HG02623 (cell line): ENCODE measurements at regions not wholly inside any gene's neighbourhood (a gene's known extent, or its start where the extent isn't known, plus 50 kb on each side); places are given as distances from the start of the nearest gene placed in this dataset.
"Not testable (repeated sequence)": the region's sequence is repeated elsewhere in the genome, so short reads cannot be mapped to it uniquely, and the experiment has no call there.

Source experiments
- ATAC-seq: cut with Tn5 transposase; IDR thresholded peaks from one replicate; pipeline ENCODE4 v1.9.1; 2021; ENCODE audit warnings: moderate library complexity; ENCODE audit not compliant: unreplicated experiment

- ATAC-seq, result not testable (repeated sequence)
Measured at GRCh38 chr16:18263046-18263445, 73.5 kb downstream of the NPIPA8 start.

DNA sequence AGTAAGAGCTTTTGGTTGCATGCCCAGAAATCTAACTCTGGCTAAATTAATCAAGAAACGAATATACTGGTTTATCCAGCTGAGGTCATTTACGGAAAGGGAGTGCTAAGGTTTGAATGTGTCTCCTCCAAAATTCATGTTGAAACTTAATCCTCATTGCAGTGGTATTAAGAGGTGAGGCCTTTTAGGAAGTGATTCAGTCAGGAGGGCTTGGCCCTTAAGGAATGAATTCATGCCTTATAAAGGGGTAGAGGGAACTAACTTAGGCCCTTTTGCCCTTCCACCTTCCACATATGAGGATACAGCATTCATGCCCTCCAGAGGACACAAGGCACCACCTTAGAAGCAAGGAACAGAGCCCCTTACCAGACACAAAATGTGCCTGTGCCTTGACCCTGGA lies 74.7 kb downstream of the NPIPA8 start:
- not testable (repeated sequence) for ATAC-seq

DNA sequence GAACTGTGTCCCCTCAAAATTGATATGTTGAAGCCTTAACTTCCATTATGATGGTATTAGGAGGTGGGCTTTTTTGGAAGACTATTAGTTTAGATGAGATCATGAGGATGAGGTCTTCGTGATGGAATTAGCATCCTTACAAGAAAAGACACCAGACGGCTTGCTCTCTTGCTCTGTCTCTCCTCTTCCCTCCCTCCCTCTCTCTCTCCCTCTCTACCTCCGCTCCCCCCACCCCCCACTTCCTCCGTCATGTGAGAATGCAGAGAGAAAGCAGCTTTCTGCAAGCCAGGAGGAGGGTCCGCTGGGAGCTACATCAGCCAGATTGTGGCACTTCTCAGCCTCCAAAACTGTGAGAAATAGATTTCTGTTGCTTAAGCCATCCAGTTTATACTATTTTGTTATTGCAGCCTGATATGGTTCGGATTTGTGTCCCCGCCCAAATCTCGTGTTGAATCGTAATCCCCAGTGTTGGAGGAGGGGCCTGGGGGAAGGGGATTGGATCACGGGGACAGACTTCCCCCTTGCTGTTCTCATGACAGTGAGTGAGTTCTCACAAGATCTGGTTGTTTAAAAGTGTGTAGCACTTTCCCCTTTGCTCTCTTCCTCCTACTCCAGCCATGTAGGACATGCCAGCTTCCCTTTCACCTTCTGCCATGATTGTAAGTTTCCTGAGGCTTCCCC lies 76.9 kb downstream of the NPIPA8 start:
- not testable (repeated sequence) for ATAC-seq

GRCh38 chr16:18252943-18253342 lies 83.6 kb downstream of the NPIPA8 start:
- not testable (repeated sequence) for ATAC-seq

DNA sequence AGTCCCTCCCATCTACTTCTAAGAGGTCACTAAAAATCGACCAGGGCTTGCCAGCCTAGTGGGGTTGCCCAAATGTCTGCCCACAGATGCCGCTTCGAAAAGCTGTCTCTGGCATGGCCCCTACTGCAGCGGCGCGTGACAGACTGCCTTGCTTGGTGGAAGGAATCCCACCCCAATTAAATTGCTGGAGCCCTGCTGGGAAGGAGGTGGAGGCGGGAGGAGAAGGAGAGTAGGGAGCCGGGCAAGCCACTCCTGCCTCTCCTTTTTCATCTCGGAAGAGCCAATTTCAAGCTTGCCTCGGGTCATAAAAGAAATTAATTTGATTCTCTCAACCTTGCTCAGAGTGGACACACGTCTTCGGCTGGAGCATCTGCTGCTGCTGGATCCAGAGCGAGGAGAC lies 106.0 kb downstream of the NPIPA8 start:
- not testable (repeated sequence) for ATAC-seq

DNA sequence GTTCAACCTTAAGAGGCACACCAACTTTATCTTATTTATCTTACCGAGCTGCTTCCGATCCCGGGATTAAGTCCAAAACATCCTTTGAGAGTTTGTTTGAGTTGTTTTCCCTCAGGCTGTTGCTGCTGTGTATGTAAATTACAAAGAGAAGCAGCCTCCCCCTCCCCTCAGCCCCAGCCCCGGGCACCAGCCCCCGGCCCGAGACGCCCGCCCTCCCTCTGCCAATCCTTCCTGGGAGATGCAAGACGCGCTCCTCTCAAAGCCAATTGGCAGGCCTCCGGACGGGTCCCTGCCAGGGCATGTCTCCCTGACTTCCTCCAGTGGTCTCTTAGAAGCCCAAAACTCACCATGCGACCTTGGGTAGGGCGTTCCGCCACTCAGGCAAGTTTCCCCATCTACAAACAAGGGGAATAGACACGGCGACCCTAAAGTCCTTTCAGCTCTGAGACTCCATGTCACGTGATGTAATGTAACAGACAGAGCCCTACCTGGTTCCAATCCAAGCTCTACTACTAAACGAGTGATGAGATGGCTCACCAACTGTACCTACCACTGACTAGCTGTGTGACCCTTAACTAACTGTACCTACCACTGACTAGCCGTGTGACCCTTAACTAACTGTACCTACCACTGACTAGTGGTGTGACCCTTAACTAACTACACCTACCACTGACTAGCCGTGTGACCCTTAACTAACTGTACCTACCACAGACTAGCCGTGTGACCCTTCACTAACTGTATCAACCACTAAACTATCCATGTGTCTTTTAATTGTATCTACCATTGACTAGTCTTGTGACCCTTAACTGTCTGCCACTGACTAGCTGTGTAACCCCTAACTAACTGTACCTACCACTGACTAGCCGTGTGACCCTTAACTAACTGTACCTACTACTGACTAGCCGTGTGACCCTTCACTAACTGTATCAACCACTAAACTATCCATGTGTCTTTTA lies 114.2 kb downstream of the NPIPA8 start:
- ATAC-seq, result not testable (repeated sequence)

DNA sequence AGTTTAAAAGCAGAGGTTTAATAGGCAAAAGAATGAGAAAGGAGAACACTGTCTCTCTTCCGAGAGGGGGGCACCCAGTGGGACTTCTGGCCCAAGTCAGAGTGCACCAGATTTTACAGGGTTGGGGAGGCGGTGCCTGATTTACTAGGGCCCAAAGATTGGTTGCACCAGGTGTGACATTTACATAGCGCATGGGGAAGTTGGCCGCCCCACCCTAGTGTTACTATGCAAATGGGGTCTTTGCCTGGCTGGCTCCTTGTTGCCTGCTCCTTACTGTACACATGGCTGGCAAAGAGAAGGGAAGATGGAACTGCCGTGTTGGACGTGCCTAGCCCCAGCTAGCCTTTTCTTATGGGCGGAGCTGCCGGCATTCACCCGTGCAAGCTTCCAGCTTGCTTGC lies 118.8 kb downstream of the NPIPA8 start:
- not testable (repeated sequence) for ATAC-seq

GRCh38 chr16:18216814-18217213 lies 119.7 kb downstream of the NPIPA8 start:
- not testable (repeated sequence) for ATAC-seq

- not testable (repeated sequence) for ATAC-seq
Measured at GRCh38 chr16:18213810-18214209, 122.7 kb downstream of the NPIPA8 start.

DNA sequence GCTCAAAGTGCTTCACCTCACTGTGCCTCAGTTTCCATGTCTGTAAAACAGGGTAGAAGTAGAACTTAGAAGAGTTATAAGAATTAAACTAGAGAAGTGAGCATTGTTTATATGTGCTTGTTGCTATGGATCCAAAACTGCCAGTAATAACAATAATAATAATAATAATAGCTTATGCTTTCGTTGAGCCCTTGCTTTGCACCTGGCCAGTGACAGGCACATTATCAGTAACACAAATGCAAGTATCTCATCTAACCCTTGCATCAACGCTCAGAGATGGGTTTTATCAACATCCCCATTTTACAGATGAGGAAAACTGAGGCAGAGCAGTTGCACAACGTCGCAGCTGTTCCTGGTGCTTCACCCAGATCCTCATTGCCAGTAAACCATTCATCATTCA lies 125.0 kb downstream of the NPIPA8 start:
- ATAC-seq, result not testable (repeated sequence)

DNA sequence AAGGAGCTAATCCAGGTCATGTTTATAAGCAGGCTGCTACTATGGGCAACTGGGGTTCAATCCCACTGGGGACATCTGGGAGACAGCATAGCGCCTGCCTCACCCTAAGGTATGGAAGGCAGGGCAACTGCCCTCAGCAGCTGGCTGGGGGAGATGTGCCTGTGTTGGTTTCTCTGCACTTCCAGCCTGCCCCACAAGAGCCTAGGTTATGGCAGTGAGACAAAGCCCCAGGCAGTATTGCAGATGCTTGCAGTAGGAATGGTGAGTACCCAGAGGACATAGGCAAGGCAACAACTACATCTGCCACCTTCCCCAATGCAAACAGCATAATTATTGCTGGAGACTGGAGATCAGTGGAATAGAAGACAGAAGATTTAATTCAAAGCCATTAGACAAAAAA lies 131.8 kb downstream of the NPIPA8 start:
- not testable (repeated sequence) for ATAC-seq

DNA sequence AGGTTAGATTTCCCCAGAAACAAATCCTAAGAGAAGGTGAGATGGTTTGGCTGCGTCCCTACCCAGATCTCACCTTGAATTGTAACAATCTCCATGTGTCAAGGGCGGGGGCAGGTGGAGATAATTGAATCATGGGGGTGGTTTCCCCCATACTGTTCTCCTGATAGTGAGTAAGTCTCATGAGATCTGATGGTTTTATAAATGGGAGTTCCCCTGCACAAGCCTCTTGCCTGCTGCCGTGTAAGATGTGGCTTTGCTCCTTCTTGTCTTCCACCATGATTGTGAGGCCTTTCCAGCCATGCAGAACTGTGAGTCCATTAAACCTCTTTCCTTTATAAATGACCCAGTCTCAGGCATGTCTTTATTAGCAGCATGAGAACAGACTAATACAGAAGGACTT lies 132.2 kb downstream of the NPIPA8 start:
- not testable (repeated sequence) for ATAC-seq

GRCh38 chr16:18201511-18201910 lies 135.0 kb downstream of the NPIPA8 start:
- ATAC-seq, result not testable (repeated sequence)

DNA sequence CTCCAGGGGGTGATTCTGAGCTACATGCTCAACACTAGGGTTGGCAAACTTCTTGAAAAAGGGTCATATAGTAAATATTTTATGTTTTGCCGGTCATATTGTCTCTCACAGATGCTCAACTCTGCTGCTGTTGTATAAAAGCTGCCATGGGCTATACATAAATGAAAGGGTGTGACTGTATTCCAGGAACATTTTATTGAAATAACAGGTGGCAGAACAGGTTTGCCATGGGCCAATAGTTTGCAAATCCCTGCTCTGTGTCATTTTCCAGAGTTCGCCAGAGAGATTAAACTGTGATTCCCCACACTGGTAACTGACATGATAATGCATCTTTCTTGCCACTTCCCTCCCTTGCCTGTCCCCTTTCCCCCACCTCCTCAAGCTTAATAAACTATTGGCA lies 144.1 kb downstream of the NPIPA8 start:
- not testable (repeated sequence) for ATAC-seq

- ATAC-seq, result not testable (repeated sequence)
Measured at GRCh38 chr16:18190179-18190578, 146.4 kb downstream of the NPIPA8 start.

GRCh38 chr16:18184755-18185154 lies 151.8 kb downstream of the NPIPA8 start:
- ATAC-seq, result not testable (repeated sequence)

DNA sequence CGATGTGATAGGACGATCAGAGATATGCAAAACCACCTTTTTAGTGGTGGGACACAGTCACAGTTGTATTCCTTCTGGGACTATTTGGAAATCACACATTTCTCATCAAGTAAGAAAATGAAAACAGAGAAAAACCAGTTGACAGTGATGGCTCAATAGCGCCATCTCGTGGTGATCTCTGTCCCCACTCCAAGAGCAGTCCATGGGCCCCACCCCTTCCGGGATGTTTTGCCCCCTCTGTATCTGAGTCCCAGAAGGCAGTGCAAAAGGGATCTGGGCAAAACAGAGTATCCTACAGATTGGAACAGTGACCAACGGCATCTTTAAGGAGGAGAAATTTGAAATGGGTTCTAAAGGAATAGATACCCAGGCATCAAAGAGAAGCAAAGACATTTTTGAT lies 155.5 kb downstream of the NPIPA8 start:
- ATAC-seq, result not testable (repeated sequence)

DNA sequence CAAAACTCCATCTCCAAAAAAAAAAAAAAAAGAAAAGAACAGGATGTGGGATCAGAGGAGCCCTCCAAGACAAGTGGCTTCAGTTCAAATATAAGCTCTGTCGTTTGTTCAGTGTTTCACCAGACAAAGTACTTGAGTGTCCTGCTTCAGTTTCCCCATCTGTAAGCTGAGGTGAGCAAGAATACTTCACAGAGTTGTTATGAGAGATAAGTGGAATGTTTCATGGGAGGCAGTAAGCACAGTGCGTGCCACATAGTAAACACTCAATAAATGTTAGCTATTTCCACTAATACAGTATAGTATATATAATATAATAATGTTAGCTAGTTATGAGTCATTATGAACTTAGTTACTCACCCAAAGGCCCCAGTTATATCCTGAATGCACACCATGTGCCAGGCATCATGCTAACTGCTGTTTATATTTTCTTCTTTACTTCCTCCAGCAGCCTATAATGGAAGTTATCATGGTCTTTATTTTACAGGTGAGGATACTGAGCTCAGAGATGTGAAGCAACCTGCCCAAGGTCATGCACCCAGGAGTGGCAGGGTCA lies 162.5 kb downstream of the NPIPA8 start:
- not testable (repeated sequence) for ATAC-seq

DNA sequence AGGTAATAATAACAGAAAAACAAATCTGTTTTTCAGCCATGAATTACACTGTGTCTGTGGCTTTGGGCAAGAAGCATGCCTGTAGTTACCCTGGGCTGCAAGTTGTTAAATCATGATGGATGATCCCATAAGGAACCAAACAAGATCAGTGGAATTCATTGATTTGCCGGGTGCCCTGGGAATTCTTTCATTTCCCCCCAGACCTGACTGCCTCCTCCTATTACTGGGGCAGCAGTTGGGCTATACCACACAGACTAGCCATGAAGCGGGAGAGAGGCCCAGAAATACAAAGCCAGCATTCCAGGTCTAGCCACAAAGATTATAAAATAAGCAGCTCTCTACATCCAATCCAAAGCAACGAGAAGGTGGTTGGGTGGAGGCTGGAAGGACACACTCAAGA lies 174.2 kb downstream of the NPIPA8 start:
- not testable (repeated sequence) for ATAC-seq

- ATAC-seq, result not testable (repeated sequence)
Measured at GRCh38 chr16:18161224-18161623, 175.3 kb downstream of the NPIPA8 start.

GRCh38 chr16:18159185-18159584 lies 177.4 kb downstream of the NPIPA8 start:
- not testable (repeated sequence) for ATAC-seq
